WI38 (cell line): ENCODE measurements at regions not wholly inside any gene's neighbourhood (a gene's known extent, or its start where the extent isn't known, plus 50 kb on each side); places are given as distances from the start of the nearest gene placed in this dataset.

ENCODE experiments used
- H3K4me3 ChIP-seq: 2 replicates; pipeline ENCODE4 v1.5.1; 2011; ENCODE audit warnings: low read depth, mild to moderate bottlenecking, control low read depth, low read length
- TF ChIP-seq, protein P1 (sequence below): IDR thresholded peaks from 2 replicates; pipeline ENCODE4 v1.5.1; 2012; ENCODE audit warnings: low read depth, mild to moderate bottlenecking, control low read depth, low read length

DNA sequence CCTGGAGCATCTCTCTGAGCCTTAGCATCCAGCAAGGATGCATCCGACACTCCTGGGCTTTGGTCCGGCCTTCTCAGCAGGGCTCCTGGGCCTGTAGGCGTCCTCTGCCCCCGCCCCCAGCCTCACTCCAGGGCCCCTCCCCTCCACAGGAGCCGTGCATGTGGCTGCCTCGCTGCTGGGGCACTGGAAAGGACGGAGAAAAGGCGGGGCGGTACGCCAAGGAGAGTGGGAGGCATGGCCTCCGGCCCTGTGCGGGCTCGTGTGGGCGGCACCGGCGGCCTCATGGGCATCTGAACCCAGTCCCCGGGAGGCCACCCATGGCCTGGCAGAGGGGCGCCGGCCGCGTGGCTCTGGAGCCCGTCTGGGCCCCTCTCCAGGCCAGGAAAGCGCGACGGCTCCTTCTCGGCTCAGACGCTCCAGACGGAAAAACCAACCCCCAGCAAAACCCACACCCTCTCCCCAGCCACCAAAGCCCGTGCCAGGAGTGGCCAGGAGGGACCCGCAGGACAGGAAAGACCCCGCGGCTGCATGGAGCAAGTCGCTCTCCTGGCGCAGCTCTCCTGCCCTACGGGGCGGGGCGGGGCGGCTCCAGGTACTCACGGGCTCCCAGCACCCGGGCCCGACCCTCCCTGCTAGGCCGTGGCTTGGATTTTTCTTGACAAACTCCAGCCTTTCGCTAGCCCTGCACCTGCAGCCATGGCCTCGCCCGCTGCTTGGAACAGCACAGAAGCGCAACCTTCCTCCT, 419.9 kb downstream of the QKI start:
- TF ChIP-seq, protein P1, sequence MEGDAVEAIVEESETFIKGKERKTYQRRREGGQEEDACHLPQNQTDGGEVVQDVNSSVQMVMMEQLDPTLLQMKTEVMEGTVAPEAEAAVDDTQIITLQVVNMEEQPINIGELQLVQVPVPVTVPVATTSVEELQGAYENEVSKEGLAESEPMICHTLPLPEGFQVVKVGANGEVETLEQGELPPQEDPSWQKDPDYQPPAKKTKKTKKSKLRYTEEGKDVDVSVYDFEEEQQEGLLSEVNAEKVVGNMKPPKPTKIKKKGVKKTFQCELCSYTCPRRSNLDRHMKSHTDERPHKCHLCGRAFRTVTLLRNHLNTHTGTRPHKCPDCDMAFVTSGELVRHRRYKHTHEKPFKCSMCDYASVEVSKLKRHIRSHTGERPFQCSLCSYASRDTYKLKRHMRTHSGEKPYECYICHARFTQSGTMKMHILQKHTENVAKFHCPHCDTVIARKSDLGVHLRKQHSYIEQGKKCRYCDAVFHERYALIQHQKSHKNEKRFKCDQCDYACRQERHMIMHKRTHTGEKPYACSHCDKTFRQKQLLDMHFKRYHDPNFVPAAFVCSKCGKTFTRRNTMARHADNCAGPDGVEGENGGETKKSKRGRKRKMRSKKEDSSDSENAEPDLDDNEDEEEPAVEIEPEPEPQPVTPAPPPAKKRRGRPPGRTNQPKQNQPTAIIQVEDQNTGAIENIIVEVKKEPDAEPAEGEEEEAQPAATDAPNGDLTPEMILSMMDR: no peak
- no peak overlapping the region for H3K4me3 ChIP-seq

DNA sequence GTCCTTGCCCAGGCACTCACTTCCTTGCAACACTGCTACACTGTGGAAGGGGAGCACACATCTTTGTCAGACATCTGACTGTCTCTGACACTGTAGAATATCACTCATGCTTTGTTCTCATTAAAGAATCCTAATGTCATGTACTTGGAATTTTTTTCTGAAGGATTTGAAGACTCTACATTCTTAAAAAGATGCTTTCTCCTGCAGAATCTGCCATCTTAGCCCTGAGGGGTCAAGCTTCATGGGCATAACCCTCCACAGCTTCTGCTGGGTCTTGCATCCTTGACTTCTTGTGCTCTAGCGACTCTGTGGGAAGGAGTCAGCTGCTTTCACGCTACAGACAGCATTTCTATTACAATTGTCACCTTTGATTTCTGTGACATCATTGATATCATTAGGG, 417.2 kb downstream of the QKI start:
- TF ChIP-seq, protein P1: no peak
- no peak overlapping the region for H3K4me3 ChIP-seq

DNA sequence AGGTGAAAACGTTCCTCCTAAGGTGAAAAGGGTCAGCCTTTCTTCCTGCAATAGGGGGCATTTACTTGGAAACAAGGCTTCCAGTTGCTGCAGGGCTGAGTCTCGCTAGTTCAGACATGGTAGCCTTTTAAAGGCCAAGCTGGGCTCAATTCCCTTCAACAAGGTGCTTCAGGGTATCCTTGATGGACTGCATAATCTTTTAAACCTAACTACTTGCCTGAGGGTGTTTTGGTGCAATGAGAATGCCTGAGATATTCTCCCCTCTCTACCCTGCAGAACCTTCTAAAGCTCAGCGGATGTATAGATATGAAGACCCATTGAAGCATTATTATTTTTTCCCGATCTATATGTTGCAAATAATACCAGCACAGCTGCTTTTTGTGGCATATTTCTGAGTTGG, 416.1 kb downstream of the QKI start:
- no peak overlapping the region for H3K4me3 ChIP-seq
- TF ChIP-seq, protein P1: no peak

DNA sequence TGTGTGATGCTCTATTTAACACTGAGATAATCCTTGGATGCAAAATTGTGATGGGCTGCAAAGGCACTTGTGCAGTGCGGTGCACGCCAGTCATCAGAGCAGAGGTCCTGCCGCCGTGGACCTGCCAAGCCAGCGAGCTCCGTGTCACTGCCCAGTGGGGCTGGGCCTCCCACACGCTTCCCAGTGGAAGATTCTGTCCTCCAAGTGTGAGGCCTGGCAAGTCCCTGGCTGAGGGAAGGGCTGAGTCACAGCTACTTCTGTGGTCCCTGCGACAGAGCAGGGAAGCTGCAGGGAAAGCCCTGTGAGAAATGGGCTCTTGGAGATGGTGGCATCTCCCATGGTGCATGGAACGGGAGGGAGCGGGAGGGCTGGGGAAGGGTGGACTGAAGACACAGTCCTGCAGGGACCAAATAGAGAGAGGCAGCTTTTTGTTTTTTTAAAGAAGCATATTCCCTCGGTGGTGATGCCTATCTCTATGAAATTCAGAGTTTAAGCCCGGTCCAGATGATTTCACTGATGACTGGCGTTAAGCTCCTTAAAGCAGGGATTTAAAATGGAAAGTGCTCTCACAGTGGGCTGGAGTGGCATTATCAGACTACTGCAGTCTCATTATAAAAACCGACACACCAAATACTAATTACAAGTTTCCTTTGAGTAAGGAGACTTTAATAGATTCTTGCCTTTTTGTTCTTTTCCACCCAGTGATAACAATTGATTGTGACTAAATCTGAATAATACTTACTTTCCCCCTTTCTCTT, 413.7 kb downstream of the QKI start:
- TF ChIP-seq, protein P1: no peak
- no peak overlapping the region for H3K4me3 ChIP-seq

DNA sequence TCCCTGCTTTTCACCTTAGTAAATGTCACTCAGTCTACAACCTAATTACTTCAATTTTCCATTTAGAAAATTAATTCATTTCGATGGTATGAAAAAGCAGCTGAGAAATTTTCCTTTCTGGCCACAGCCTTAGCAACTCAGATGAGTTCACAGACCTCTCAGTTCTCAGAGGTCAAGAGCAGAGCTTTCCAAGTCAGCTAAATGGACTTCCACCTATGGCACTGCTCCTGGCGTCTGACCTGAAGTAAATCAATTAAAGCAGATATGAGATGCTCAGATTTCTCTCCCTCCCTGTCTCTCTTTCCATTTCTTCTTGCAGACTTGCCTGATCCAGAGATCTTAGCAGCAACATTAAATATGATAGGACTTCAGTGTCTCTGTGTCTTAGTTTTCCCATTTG, 412.6 kb downstream of the QKI start:
- H3K4me3 ChIP-seq: no peak overlapping the region
- TF ChIP-seq, protein P1: no peak

DNA sequence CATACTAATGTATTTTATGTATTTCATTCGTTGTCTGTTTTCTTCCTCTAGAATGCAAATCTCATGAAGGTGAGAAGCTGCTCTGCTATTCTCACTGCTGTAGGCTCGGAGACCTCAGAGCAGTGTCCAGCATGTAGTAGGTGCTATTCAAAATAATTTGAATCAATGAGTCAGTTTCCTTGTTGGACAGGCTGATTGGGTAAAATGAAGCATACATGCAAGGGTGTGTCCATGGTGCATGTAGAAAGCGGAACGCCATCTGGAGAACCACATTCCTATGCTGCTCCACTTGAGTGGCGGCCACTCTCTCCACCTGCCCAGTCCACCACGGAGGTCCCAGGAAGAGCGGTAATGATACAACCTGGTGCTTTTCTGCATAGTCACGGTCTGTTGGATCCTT, 412.1 kb downstream of the QKI start:
- TF ChIP-seq, protein P1: no peak
- no peak overlapping the region for H3K4me3 ChIP-seq

DNA sequence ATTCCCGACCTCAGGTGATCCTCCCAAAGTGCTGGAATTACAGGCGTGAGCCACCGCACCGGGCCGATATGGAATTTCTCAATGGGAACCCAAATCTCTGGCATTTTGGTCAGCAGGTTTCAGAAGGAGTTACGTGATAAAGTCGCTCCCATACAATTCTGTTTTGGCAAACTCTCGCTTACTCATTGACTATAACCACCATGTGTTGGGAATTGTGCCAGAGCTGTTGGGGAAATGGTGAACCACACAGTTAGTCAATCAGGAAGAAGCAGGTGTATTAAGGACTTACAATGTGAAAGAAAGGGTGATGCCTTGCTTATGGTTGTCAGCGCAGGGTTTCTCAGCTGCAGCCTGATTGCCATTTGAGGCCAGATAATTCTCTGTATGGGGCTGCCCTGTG, 410.5 kb downstream of the QKI start:
- TF ChIP-seq, protein P1: no peak
- H3K4me3 ChIP-seq: no peak overlapping the region
